Psoas muscle (tissue), 7 donors: ENCODE measurements at regions not wholly inside any gene's neighbourhood (a gene's known extent, or its start where the extent isn't known, plus 50 kb on each side); places are given as distances from the start of the nearest gene placed in this dataset.
A peak's percentile ranks its signal among the peaks of the same experiment; 100 is the strongest.
"Not testable (repeated sequence)": the region's sequence is repeated elsewhere in the genome, so short reads cannot be mapped to it uniquely, and the experiment has no call there.

Experiments used
- ATAC-seq, 4 donors: fragments of 200-7000 bp; cut with Tn5 transposase; one replicate each; pipeline ENCODE4 v1.9.1; 2020; ENCODE audit warnings: moderate library complexity in 3 of 4, mild to moderate bottlenecking in 2 of 4
- DNase-seq, 2 donors: peaks; one replicate each; pipeline ENCODE4 v3.0.0-alpha.2; 2020
- H3K27ac ChIP-seq: fragments of 200-600 bp; one replicate; pipeline ENCODE4 v1.8.0; 2022
- H3K27me3 ChIP-seq, 3 donors: fragments of 200-600 bp in 1 of 3; one replicate each; pipeline versions ENCODE4 v1.6.1 to v1.8.0; 2013 to 2022; ENCODE audit warnings: low read length in 2 of 3, mild to moderate bottlenecking in 2 of 3, moderate library complexity in 1 of 3; ENCODE audit not compliant: insufficient read depth in 3 of 3
- H3K36me3 ChIP-seq, 2 donors: fragments of 200-600 bp in 1 of 2; one replicate each; pipeline versions ENCODE4 v1.6.1 to v1.8.0; 2013 to 2022; ENCODE audit warnings: low read depth in 1 of 2, mild to moderate bottlenecking in 1 of 2, moderate library complexity in 1 of 2; ENCODE audit not compliant: insufficient read depth in 1 of 2
- H3K4me1 ChIP-seq: fragments of 200-600 bp; one replicate; pipeline ENCODE4 v1.8.0; 2022
- H3K4me3 ChIP-seq: fragments of 200-600 bp; one replicate; pipeline ENCODE4 v1.8.0; 2022; ENCODE audit warnings: mild to moderate bottlenecking
- H3K9me3 ChIP-seq: fragments of 200-600 bp; one replicate; pipeline ENCODE4 v1.8.0; 2022
- WGBS, 3 donors: extraction: QIAGEN DNeasy Blood & Tissue Kit; methylation state at CpG; one replicate each; pipeline versions ENCODE4 v1.1.6 to v1.1.7; 2013; 5-methylcytosine and 5-hydroxymethylcytosine counted together
- intact Hi-C, 2 donors: fragments of 100-400 bp; cut with DNase I; formaldehyde crosslinking; loops; one replicate each; pipeline versions ENCODE4 v1.11.0 to v1.14.2; 2022
- TF ChIP-seq, protein P1 (sequence below): fragments of 200-600 bp; IDR thresholded peaks from one replicate; pipeline ENCODE4 v1.8.0; 2022; ENCODE audit warnings: antibody characterized with exemption
- donor health status: healthy with polysubstance abuse.
- donor health status: DM: no; HTN: no; CAD: no; lungs with moderate emphysema.
- donor health status: Bipolar disorder and iron deficiency.
- donor health status: healthy.
- donor health status: DM: yes; HTN: yes; CAD: no.
- donor health status: DM: no; HTN: no; CAD: no.
- donor health status: DM: yes; HTN: yes; CAD: no.

DNA sequence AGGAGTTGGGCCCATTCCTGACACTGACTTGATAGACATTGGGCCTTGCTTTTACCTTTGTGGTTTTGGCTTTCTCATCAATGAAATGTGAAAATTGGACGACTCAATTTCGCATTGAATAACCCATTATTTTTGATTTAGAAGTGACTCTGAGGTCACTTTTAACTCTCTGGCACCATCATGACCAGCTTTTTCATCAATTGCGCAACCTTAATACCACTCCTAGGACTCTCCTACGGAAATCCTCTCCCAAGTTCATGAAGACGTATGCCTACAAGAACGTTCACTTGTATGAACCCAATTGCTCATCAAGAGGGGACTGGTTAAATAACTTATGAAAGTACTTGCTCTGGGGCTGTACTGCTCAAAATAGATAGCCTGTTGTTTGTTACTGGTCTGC is 86.7 kb upstream of the CHD6 start:
- intact Hi-C loops: no loop called here
- no peak for DNase-seq
- H3K27me3 ChIP-seq: no peaks in the 10 kb centered on the region
- H3K4me1 ChIP-seq: no peaks in the 10 kb centered on the region
- no peak overlapping the region for H3K27ac ChIP-seq
- TF ChIP-seq, protein P1, sequence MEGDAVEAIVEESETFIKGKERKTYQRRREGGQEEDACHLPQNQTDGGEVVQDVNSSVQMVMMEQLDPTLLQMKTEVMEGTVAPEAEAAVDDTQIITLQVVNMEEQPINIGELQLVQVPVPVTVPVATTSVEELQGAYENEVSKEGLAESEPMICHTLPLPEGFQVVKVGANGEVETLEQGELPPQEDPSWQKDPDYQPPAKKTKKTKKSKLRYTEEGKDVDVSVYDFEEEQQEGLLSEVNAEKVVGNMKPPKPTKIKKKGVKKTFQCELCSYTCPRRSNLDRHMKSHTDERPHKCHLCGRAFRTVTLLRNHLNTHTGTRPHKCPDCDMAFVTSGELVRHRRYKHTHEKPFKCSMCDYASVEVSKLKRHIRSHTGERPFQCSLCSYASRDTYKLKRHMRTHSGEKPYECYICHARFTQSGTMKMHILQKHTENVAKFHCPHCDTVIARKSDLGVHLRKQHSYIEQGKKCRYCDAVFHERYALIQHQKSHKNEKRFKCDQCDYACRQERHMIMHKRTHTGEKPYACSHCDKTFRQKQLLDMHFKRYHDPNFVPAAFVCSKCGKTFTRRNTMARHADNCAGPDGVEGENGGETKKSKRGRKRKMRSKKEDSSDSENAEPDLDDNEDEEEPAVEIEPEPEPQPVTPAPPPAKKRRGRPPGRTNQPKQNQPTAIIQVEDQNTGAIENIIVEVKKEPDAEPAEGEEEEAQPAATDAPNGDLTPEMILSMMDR: no peak
- no peak overlapping the region for H3K4me3 ChIP-seq
- no peaks in the 10 kb centered on the region for H3K9me3 ChIP-seq
- H3K36me3 ChIP-seq: no peaks in the 10 kb centered on the region
- no peak for ATAC-seq
- WGBS, 3 donors: 89 to 93% (median 91%) methylated on average over 6 of the region's 6 CpGs

DNA sequence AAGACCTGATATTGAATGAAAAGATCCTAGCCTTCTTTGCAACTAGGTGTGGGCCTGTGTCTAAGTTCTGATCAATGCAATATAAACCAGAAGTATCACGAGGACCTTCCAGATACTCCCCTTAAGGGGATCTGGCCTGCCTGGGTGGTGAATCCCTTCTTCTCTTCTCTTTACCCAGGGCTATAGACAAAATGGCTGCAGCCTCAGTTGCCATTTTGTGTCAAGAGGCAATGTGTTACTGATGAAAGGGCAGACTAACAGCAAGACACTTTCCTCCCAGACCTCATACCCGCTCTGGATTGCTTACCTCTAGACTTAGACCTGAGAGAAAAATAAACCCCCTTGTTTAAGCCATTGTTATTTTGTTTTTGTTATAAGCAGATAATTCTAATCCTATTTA is 84.5 kb upstream of the CHD6 start:
- Histone ChIP-seq H3K27me3 (no peaks in the 10 kb centered on the region), H3K9me3 (no peaks in the 10 kb centered on the region), H3K27ac (no peak overlapping the region), H3K4me3 (no peak overlapping the region), H3K4me1 (no peaks in the 10 kb centered on the region), H3K36me3 (no peaks in the 10 kb centered on the region)
- DNase-seq: no peak
- TF ChIP-seq, protein P1: no peak
- no peak for ATAC-seq
- intact Hi-C loops: no loop called here
- WGBS, 3 donors: 92 to 100% (median 98%) methylated on average over 2 of the region's 2 CpGs

DNA sequence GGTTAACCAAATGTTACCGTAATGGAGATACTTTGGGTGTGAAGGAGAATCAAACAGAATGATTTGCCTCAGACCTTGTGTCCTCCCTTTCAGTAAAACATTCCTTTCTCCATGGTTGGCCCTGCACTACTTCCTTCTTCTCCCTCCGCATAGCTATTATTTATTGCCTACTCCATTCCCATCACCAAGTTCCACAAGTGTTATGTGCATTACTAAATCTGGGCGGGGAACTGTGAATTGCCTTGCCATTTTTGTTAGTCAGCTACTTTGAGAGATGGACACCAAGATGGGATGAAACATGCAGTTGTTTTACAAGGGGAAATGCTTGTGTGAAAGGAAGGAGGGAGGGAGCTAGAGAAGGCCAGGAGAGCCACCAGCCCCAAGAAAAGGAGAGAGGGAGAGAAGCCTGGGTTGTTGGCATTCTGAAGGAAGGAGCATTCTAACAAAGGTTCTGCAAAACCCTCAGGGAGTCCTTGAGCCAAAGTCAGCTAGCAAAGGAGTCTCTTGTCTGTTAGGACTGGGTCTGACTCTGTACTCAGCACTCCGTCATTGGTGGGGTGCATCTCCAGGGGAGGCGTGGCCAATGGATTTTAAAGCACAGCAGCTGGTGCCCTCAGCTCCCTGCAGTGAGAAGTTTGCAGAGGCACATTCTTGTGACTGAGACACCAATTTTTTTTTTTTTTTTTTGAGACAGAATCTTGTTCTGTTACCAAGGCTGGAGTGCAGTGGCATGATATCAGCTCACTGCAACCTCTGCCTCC is 83.6 kb upstream of the CHD6 start:
- H3K36me3 ChIP-seq: no peaks in the 10 kb centered on the region
- TF ChIP-seq, protein P1: no peak
- no peaks in the 10 kb centered on the region for H3K9me3 ChIP-seq
- intact Hi-C loops: no loop called here
- DNase-seq: no peak
- 74 to 80% (median 74%) methylated on average over 5 of the region's 5 CpGs for WGBS, 3 donors
- H3K4me3 ChIP-seq: no peak overlapping the region
- H3K27ac ChIP-seq: no peak overlapping the region
- H3K4me1 ChIP-seq: no peaks in the 10 kb centered on the region
- ATAC-seq: no peak
- H3K27me3 ChIP-seq: no peaks in the 10 kb centered on the region

DNA sequence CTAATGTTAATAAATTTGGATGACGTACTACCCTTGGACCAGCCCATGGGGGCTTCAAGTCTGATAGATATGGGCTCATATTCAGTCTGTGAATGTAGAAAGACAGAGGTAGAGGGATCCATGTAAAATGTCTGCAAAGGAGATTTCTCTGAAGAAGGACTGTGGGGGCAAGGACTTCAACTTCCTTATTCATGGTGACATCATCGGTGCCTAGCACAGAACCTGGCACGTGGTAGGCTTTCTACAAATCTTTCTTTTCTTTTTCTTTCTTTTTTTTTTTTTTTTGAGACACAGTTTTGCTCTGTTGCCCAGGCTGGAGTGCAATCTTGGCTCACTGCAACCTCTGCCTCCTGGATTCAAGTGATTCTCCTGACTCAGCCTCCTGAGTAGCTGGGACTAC is 81.5 kb upstream of the CHD6 start:
- 84 to 93% (median 93%) methylated on average over 3 of the region's 3 CpGs for WGBS, 3 donors
- not testable (repeated sequence) for H3K36me3 ChIP-seq, DNase-seq, H3K4me1 ChIP-seq, ATAC-seq, H3K4me3 ChIP-seq, H3K9me3 ChIP-seq, H3K27me3 ChIP-seq, H3K27ac ChIP-seq
- intact Hi-C loops: loop anchor here in 1 of 2 donors (10.0 kb wide), 1 partner anchor 225 kb away; no protein-coding TSS in a partner anchor

DNA sequence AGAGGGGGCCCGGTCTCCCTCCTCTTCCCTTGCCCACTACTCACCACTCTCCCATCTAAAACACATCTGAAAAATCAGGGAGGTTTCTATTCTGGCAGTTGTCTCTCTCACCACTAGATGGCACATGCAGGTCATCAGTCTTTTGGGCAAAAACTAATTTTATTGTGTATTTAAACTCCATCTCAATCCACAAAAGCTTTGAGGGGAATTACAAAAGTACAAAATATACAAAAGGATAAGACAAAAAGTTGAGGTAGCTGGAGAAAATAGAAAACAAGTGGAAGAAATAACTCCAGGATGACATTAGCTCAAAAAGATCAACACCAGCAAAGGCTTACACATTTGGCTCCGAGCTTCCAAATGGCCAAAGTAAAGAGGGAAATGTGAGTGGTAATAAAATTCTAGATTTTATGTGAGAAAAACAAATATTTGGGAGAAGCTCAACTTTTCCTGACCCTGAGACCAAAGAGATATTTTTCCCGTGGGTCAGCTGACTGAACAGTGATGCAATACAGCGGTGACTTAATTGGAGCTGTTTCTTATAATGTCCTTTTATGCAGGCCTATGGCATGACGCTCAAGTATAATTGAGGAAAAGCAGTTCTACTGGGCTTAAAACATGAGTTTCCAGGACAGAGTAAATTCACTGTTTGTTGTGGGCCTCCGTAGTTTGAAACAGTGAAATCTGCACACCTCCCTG is 79.8 kb upstream of the CHD6 start:
- peaks cover 4% of the 10 kb centered on the region for H3K4me1 ChIP-seq
- no peaks in the 10 kb centered on the region for H3K27me3 ChIP-seq
- H3K27ac ChIP-seq: no peak overlapping the region
- DNase-seq: no peak
- H3K4me3 ChIP-seq: no peak overlapping the region
- H3K36me3 ChIP-seq: no peaks in the 10 kb centered on the region
- intact Hi-C loops: loop anchor here in 1 of 2 donors (10.0 kb wide), 1 partner anchor 223 kb away; no protein-coding TSS in a partner anchor
- no peaks in the 10 kb centered on the region for H3K9me3 ChIP-seq
- ATAC-seq: no peak
- TF ChIP-seq, protein P1: peak; percentile 68
- 76 to 79% (median 79%) methylated on average over 6 of the region's 6 CpGs for WGBS, 3 donors
